ENCODE measurements at regions not wholly inside any gene's neighbourhood (a gene's known extent, or its start where the extent isn't known, plus 50 kb on each side); places are given as distances from the start of the nearest gene placed in this dataset.

- no peak for TF ChIP-seq CTCF (IDR thresholded peaks at IDR 0.05)
- TF ChIP-seq POLR2A (IDR thresholded peaks at IDR 0.05), result no peak
These were observed 267.0 kb downstream of the NOL4 start for GRCh38 chr18:33957707-33958106.
